ENCODE measurements at regions not wholly inside any gene's neighbourhood (a gene's known extent, or its start where the extent isn't known, plus 50 kb on each side); places are given as distances from the start of the nearest gene placed in this dataset.

DNA sequence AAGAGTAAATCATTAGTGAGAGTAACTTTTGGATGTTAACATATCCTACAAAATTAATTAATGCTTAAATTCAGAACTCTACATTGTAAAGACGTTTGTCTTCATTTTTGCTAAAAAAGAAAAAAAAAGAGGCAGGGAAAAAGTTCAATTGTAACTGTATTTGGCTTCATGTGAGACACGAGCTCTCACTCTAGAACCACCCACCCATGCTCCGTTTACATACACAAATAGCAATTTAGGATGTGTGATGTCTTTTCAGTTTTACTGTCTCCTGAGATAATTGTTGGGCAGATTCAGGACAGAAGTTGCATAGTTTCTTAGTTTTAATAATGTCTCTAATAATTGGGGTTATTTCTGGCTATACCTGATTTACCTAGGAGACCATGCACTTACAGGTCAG lies 248.6 kb downstream of the AASDHPPT start:
- TF ChIP-seq, protein P1, sequence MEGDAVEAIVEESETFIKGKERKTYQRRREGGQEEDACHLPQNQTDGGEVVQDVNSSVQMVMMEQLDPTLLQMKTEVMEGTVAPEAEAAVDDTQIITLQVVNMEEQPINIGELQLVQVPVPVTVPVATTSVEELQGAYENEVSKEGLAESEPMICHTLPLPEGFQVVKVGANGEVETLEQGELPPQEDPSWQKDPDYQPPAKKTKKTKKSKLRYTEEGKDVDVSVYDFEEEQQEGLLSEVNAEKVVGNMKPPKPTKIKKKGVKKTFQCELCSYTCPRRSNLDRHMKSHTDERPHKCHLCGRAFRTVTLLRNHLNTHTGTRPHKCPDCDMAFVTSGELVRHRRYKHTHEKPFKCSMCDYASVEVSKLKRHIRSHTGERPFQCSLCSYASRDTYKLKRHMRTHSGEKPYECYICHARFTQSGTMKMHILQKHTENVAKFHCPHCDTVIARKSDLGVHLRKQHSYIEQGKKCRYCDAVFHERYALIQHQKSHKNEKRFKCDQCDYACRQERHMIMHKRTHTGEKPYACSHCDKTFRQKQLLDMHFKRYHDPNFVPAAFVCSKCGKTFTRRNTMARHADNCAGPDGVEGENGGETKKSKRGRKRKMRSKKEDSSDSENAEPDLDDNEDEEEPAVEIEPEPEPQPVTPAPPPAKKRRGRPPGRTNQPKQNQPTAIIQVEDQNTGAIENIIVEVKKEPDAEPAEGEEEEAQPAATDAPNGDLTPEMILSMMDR (IDR thresholded peaks at IDR 0.05; ENCODE audit: low read length) = no peak
- no peak for TF ChIP-seq EZH2 (IDR thresholded peaks at IDR 0.05; ENCODE audit: borderline replicate concordance, low read length)
